GM21367 (cell line): ENCODE measurements at regions not wholly inside any gene's neighbourhood (a gene's known extent, or its start where the extent isn't known, plus 50 kb on each side); places are given as distances from the start of the nearest gene placed in this dataset.

Experiments
- ATAC-seq: cut with Tn5 transposase; IDR thresholded peaks from one replicate; pipeline ENCODE4 v1.9.1; 2021; ENCODE audit not compliant: unreplicated experiment

- no peak for ATAC-seq
These were observed 1630.8 kb upstream of the TENM4 start for GRCh38 chr11:81071606-81072005.

- ATAC-seq = peak; percentile 87
These were observed 1630.1 kb upstream of the TENM4 start for GRCh38 chr11:81070948-81071347.

GRCh38 chr11:81059356-81059755, 1618.5 kb upstream of the TENM4 start:
- no peak for ATAC-seq

GRCh38 chr11:81052344-81053158, 1611.7 kb upstream of the TENM4 start:
- ATAC-seq = no peak

GRCh38 chr11:81039916-81040524, 1599.2 kb upstream of the TENM4 start:
- no peak for ATAC-seq

- ATAC-seq = no peak
These were observed 1595.5 kb upstream of the TENM4 start for GRCh38 chr11:81036168-81036870.

GRCh38 chr11:81033779-81034540, 1593.1 kb upstream of the TENM4 start:
- no peak for ATAC-seq

GRCh38 chr11:81032906-81033305, 1592.1 kb upstream of the TENM4 start:
- no peak for ATAC-seq

GRCh38 chr11:81030186-81030585, 1589.4 kb upstream of the TENM4 start:
- no peak for ATAC-seq

GRCh38 chr11:81026032-81026431, 1585.2 kb upstream of the TENM4 start:
- no peak for ATAC-seq

GRCh38 chr11:81022057-81022456, 1581.2 kb upstream of the TENM4 start:
- no peak for ATAC-seq

- no peak for ATAC-seq
These were observed 1569.8 kb upstream of the TENM4 start for GRCh38 chr11:81010631-81011030.

GRCh38 chr11:81007046-81007445, 1566.2 kb upstream of the TENM4 start:
- no peak for ATAC-seq

GRCh38 chr11:81005595-81005994, 1564.8 kb upstream of the TENM4 start:
- no peak for ATAC-seq

- ATAC-seq = no peak
These were observed 1563.7 kb upstream of the TENM4 start for GRCh38 chr11:81004576-81004975.

- no peak for ATAC-seq
These were observed 1561.5 kb upstream of the TENM4 start for GRCh38 chr11:81002374-81002773.

- ATAC-seq = no peak
These were observed 1559.9 kb upstream of the TENM4 start for GRCh38 chr11:81000735-81001134.

GRCh38 chr11:81000334-81000733, 1559.5 kb upstream of the TENM4 start:
- ATAC-seq = no peak

GRCh38 chr11:80995523-80995922, 1554.7 kb upstream of the TENM4 start:
- ATAC-seq = no peak

- no peak for ATAC-seq
These were observed 1552.7 kb upstream of the TENM4 start for GRCh38 chr11:80993536-80993935.

- ATAC-seq = no peak
These were observed 1550.1 kb upstream of the TENM4 start for GRCh38 chr11:80990885-80991284.
